C4-2B (cell line): ENCODE measurements at regions not wholly inside any gene's neighbourhood (a gene's known extent, or its start where the extent isn't known, plus 50 kb on each side); places are given as distances from the start of the nearest gene placed in this dataset.

Source experiments
- CTCF ChIP-seq: fragments of 450-650 bp; conservative IDR thresholded peaks from 2 replicates; pipeline ENCODE4 v1.5.1; 2017; ENCODE audit warnings: mild to moderate bottlenecking
- ZFX ChIP-seq: fragments of 450-650 bp; IDR thresholded peaks from 2 replicates; pipeline ENCODE4 v1.6.1; 2017

- no peak for TF ChIP-seq CTCF
- no peak for TF ChIP-seq ZFX
These were observed 795.1 kb upstream of the HS6ST1 start for GRCh38 chr2:129113776-129114175.
